GM19324 (cell line): ENCODE measurements at regions not wholly inside any gene's neighbourhood (a gene's known extent, or its start where the extent isn't known, plus 50 kb on each side); places are given as distances from the start of the nearest gene placed in this dataset.
"Not testable (repeated sequence)": the region's sequence is repeated elsewhere in the genome, so short reads cannot be mapped to it uniquely, and the experiment has no call there.

Experiments used
- ATAC-seq: cut with Tn5 transposase; IDR thresholded peaks from one replicate; pipeline ENCODE4 v1.9.1; 2021; ENCODE audit warnings: mild to moderate bottlenecking, moderate library complexity; ENCODE audit not compliant: unreplicated experiment, low FRiP score

DNA sequence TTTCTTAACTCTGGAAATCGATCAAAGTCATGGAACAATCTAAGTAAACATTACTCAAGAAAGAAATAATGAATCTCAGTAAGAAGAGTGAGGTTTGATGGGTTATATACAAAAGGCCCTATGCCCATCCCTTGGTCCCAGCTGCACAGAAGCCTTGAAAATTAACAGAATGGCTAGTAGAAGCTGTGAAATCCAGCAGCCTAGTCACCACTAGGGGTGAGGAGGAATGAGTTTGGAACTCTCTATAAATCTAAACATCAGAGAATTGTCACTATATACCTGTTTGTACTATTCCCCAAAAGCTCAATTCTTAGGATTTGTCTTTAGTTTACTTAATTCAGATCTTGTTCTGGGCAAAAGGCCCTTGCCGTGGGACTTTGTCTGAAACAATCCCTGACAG, 313.9 kb upstream of the GRID2 start:
- ATAC-seq: no peak

DNA sequence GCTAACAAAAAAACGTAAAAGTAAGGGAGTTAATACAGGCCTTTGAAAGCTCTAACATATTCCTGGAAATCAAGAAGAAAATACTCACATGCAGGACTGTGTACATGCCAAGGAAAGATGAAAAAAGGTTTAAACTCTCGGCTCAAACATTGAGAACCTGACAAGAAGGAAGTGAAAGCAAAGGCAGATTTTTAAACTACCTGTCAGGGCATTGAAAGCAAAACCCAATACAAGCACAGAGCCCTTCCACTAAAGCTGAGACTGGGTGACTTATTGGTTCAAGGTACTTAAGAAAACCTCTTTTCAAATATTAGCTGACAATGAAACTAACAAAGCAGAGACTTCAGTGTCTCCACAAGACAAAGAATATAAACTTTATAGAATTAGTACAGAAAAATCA, 313.0 kb upstream of the GRID2 start:
- peak; percentile 90 for ATAC-seq

DNA sequence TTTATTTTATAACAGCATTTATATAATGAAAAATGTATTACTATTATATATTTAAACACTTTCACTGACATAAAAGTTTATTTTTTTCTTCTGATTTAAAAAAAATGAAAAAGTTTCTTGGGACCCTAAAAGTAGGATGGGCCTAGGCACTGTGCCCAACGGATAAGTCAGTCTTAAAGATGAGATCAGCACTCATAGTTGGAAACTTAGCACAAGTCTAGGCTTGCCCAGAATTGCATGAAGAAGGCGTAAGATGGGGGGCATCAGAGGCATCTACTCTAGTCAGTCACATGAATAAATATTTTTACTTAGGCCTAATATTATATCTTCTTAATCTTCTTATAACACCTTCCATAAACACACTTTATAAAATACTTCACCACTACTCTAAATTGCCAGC, 306.7 kb upstream of the GRID2 start:
- ATAC-seq: no peak

DNA sequence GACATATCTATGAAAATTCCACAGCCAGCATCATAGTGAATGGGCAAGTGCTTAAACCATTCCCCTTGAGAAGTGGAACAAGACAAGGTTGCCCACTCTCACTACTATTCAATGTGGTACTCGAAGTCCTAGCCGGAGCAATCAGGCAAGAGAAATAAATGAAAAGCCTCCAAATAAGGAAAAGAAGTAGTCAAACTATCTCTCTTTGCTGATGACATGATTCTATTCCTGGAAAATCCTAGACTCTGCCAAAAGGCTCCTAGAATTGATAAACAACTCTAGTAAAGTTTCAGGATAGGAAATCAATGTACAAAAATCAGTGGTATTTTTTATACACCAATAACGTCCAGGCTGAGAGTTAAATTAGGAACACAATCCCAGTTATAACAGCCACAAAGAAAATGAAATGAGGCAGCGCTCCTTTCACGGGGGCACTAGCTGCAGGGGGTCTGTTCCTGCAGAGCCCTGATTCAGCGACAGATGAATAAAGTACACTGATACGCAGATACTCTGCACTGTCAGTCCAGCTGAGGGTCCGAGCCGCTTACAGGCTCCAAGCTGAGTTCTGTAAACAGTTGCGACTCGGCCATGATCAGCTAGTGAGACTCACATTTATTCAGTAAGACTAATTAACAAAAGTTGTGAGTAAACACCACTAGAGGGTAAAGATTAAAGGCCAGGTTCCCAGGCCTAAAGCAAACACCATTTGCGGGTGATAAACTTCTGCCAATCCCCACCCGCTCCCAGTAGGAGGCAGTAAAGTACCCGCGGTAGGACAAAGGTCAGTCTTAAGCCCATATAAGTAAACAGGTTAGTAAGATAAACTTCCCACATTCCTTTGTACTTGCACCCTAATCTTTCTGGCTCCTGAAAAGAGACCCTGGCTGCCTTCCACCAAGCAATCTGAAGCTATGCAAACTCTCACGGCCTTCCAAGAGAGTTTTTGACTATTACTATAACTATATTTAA, 290.6 kb upstream of the GRID2 start:
- ATAC-seq: no peak

DNA sequence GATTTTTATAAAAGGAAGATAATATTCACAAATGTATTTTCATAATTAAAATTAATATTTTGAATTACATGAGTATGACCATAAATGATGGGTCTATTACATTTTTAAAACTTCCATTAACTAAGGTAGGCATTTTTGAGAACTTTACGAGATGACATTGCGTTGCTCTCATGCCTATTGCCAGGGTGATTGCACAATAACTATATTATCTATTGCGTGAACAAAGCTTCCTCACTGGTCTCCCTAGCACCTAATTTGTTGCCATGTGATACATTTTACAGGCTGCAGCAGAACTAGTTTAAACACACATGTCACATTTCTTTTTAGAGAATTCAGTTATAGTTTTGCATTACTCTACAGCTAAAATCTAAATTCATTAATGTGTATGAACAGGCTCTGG, 289.7 kb upstream of the GRID2 start:
- ATAC-seq: no peak

DNA sequence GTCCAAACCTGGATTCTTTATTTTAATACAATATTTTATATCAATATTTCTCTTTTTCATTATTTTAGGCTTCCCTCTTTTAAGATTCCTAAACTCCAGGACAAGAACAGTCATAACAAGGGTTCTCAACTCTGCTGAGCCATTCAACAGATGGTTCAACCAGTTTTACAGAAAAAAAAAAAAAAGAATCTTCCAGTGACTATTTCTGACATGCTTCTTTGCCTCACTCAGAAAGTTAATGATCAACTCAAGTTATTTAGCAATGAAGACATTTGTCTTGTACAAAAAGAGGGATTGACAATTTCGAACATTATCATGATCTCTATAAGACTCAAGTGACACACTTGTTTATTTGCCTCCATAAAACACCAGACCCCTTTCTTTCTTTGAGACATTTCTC, 282.6 kb upstream of the GRID2 start:
- no peak for ATAC-seq

DNA sequence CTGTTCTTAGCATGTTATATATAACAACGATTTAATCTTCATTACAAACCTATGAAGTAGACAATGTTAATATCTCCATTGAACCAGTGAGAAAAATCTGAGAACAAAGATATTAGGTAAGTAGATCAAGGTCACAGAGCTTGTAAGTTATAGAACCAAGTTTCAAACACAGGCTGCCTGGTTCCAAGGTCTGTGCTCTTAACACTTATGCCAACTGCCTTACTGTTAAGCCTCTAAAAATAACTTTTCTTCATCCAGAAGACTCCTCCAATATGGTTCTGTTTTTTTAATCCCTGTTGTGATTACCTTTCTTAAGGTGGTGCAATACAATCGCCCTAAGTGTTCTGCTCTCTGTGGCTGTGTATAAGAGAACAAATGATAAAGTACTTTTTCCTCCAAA, 282.0 kb upstream of the GRID2 start:
- ATAC-seq: no peak

DNA sequence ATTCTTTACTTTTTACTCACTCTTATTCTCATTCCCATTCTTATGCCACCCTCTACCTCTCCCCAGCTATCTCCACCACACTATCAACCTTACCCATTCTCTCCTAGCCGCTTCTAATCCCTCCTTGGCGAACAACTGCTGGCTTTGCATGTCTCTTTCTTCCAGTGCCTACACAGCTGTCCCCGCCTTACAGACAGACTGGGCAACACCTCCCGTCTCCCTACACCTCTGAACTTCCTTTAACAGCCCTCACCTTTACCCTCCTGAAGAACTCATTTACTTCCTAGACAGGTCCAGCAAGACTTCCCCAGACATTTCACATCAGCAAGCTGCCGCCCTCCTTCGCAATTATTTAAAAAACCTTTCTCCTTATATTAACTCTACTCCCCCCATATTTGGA, 274.9 kb upstream of the GRID2 start:
- not testable (repeated sequence) for ATAC-seq

DNA sequence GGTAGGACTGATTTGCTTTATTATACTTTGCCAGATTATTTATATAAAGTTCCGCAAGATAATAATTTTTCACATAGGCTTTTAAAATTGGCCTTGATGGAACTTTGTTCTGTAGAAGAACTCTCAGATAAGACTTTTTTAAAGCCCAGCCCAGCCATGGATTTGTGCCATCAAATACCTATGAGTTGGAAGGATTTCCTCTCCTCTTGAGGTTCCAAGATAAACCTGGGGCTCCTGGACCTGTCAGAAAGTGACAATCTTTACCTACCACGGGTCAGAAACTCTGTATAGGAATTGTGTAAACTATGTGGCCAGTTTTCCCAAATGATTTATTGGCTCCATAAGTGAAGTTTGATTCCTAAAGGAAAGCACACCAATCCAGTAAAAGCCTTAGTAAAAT, 271.9 kb upstream of the GRID2 start:
- ATAC-seq: no peak

DNA sequence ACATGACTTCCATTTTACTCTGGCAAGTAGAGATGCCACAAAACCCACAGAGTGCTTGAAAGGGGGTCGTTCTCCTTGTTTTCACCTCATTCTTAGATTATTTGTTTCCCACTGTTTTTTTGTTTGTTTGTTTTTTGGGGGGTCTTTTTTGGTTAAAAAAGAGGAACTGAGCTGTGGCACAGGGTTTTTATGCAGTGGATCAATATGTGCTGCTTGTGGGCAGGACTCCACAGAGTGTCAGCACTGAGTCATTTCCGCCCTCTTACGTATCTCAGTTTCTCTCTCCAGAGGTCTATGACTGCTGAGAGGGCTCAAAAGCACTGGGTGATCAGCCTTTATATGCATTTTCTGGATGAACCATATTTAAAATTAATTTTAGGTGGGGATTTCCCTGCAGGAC, 268.1 kb upstream of the GRID2 start:
- no peak for ATAC-seq

DNA sequence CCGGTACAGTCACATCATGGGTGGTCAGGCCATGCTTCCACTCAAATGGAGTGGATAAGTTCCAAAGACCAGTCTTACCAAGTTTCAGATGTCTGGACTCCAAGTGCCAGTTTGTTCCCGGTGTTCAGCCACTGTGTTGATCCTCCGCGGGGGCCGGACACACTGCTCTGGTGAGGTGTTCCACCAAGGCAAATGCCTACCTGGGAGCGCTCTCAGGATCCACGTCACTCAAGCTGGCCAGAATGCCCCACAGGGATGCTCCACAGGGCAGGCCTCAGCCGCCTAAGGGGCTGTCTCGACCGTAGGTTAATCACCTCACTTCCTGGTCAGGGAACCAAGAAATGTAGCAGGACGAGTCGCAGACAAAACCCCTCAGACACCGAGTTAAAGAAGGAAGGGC, 258.0 kb upstream of the GRID2 start:
- no peak for ATAC-seq

DNA sequence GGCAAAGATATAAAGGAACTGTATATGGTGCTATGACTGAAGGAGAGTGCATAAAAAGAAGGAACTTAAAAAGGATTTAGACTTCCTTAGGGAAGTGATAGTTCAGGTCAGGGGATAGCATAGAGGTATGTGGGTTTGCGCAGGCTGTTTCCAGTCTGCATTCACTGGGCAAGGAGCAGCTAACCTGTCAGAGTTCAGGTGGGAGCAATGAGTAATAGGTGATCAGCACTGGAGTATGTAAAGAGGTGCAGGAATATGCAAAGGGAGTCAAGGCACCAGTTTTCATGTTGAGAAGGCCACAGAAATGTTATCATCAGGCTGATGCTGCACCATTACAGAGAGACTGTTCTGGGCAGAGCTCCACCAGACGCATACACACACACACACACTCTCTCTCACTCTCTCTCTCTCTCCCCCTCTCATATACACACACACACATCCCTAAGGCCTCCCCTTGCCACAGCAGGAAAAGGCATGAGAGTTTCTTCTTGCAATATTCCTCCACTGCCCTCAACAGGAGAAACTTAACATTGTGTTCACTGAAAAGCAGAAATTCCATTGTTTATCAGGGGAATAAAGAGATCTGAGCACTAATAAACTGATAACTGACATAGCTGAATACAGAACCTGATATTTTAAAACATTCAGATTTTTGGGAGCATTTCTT, 256.4 kb upstream of the GRID2 start:
- ATAC-seq: no peak

DNA sequence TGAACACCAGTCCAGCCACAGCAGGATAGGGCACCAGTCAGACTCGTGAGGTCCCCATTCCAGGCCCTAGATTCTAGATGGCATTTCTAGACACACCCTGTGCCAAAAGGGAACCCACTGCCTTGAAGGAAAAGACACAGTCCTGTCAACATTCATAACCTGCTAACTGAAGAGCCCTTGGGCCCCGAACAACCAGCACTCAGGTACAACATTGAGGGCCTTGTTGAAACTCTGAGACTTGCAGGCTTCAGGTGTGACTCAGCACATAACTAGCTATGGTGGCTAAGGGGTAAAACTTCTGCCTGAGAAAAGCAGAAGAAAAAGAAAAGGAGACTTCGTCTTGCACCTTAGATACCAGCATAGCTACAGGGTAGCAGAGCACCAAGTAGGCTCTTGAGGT, 252.9 kb upstream of the GRID2 start:
- ATAC-seq: no peak

DNA sequence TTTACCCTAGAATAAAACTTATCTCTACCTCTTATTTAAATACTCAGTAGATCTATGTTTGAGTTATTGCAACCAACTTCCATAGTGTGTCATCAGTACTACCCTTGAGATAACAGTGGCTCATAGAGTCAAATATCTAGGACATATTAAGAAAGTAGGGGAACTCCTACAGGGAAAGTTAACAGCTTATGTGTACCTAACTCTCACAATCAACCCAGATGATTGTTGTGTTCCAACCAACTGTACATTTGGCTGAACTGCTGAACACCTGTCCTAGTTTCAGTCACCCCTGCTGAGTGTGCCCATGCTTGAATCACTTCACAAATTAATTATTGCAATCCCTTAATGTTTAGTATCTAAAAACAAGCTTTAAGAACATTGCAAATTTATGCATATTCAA, 244.2 kb upstream of the GRID2 start:
- ATAC-seq: no peak

DNA sequence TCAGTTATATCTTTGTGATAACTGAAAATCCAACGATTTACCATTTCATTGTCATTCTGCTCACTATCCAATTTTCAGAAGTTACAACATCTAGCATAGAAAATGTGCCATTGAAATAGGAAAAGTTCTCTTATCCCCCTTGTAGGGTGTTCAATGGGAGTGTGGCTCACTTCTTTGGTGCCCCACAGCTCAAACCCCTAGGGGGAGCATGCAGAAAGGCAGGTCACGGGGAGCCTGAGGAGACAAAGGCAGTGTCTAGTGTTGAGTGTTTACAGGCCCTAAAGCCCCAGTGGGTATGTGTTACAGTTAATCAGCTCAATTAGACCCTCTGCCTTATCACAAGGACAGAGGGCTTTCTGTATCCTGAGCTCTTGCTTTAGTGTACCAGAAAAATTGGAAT, 243.4 kb upstream of the GRID2 start:
- ATAC-seq: no peak

DNA sequence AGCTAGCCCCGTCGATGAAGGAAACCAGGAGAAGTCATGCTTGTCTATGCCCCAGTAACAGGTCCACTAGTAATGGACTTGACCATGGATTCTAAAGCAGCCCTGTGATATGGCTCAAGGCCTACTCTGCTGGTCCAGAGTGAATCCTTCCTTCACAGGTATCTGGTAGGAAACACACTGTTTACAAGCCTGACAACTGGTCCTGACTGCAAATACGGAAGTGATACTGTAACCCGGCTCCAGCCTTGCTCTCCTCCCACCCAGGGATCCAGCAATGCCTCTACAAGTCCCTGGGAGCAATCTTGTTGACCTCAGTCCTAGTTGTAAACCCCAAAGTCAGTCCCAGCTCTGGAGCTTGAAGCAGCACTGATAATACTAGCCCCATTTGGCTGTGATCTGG, 239.2 kb upstream of the GRID2 start:
- no peak for ATAC-seq

DNA sequence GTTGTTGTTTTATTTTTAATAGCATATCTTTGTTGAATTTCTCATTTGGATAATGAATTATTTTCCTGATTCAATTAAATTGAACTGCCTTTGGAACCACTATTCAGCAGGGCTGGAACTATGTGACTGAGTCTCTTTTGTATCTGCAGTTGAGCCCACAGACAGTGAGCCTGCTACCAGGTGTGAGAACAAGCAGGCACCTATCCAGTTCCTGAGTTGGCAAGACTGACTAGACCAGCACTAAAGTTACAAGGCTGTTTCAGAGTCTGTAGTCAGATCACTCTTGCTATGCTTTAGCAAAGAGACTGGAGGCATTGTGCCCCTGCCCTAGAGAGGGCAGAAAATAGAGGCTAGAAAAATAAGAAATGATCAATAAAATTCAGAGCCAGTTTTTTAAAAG, 237.3 kb upstream of the GRID2 start:
- ATAC-seq: no peak

DNA sequence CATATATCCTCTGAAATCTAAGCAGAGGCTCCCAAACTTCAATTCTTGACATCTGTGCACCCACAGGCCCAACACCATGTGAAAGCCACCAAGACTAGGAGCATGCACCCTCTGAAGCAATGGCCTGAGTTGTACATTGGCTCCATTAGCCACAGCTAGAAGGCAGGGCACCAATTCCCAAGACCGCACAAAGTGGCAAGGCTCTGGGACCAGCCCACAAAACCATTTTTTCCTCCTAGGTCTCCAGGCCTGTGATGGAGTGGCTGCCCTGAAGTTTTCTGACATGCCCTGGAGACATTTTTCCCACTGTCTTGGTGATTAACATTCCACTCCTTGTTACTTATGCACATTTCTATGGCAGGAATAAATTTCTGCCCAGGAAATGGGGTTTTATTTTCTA, 232.2 kb upstream of the GRID2 start:
- ATAC-seq: no peak

DNA sequence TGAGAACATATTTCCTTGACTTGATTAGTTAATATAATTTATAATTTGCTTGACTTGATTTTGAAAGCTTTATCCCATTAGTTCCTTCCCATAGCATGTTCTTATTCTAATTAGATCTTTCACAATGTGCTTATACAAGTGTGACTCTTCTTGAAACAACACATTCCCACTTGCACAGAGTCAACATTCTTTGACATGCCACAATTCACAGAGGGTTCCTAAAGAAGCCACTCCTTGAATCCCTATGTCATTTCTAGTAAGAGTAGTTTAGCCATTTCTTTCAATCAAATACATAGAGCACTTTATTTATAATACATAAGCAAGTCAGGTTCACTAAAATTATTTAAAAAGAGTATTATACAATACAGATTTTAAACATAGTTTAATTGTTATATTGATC, 228.9 kb upstream of the GRID2 start:
- ATAC-seq: no peak

DNA sequence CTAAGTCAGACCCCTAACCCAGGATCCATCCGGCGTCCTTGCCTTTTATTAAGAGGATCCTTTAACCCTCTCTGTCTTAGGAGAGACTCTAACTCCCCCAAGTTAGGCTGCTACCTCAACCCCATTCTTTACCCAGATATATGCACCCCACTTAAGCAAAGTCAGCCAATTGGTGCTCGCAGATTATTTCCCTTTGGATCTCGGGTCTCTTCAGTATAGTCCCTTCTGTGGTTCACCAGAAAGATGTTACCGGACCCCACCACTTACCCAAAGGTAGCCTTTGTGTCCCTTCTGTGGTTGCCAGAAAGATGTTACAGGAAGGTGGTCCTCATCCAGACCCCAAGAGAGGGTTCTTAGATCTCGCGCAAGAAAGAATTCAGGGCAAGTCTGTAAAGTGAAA, 212.9 kb upstream of the GRID2 start:
- ATAC-seq: no peak

DNA sequence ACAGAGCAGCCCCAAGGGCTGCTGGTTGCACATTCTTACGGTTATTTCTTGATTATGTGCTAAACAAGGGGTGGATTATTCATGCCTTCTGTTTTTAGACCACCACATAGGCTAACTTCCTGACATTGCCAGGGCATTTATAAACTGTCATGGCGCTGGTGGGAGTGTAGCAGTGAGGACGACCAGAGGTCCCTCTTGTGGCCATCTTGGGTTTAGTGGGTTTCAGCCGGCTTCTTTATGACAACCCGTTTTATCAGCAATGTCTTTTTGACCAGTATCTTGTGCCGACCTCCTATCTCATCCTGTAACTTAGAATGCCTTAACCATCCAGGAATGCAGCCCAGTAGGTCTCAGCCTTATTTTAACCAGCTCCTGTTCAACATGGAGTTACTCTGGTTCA, 212.4 kb upstream of the GRID2 start:
- no peak for ATAC-seq

DNA sequence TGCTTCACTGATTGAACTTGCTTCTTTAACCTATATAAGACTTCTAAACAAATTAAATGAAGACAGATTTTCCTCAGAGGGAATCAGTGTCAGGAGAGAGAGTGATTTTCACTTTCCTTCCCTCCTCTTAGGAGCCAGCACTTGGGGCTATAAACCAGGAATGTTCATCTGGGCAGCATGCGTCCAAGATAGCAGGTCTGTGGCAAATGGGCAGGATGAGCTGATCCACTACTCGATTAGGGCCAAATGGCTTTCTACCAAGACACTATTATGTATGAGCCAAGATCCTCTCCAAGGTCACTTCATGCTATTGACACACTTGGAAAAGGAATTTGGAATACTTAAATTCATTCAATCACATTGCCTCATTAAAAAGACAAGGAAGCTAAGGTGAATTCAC, 203.9 kb upstream of the GRID2 start:
- ATAC-seq: no peak
